RWPE2 (cell line): ENCODE measurements at regions not wholly inside any gene's neighbourhood (a gene's known extent, or its start where the extent isn't known, plus 50 kb on each side); places are given as distances from the start of the nearest gene placed in this dataset.

Experiments used
- ATAC-seq: fragments of 200-7000 bp; cut with Tn5 transposase; 3 replicates; pipeline ENCODE4 v1.9.1; 2021; ENCODE audit warnings: low read depth
- DNase-seq: peaks from one replicate; pipeline ENCODE4 v3.0.0-alpha.2; 2020; ENCODE audit warnings: low spot score
- H3K27ac ChIP-seq: fragments of 450-650 bp; 2 replicates; pipeline ENCODE4 v1.5.1; 2017; ENCODE audit warnings: mild to moderate bottlenecking; ENCODE audit not compliant: poor library complexity, severe bottlenecking
- H3K27me3 ChIP-seq: fragments of 250-450 bp; sonication (Bioruptor Pico); 2 replicates; pipeline ENCODE4 v1.5.1; 2021; ENCODE audit warnings: mild to moderate bottlenecking, moderate library complexity; ENCODE audit not compliant: insufficient read depth, poor library complexity, severe bottlenecking
- H3K36me3 ChIP-seq: fragments of 250-450 bp; sonication (Bioruptor Pico); 2 replicates; pipeline ENCODE4 v1.5.1; 2020; ENCODE audit warnings: low read depth, mild to moderate bottlenecking, moderate library complexity
- H3K4me1 ChIP-seq: fragments of 250-450 bp; sonication (Bioruptor Pico); 2 replicates; pipeline ENCODE4 v1.5.1; 2021; ENCODE audit warnings: mild to moderate bottlenecking, moderate library complexity; ENCODE audit not compliant: insufficient read depth, poor library complexity, severe bottlenecking
- H3K4me3 ChIP-seq: fragments of 250-450 bp; sonication (Bioruptor Pico); 2 replicates; pipeline ENCODE4 v1.5.1; 2021; ENCODE audit warnings: mild to moderate bottlenecking, moderate library complexity; ENCODE audit not compliant: severe bottlenecking
- H3K9me3 ChIP-seq: fragments of 250-450 bp; sonication (Bioruptor Pico); 2 replicates; pipeline ENCODE4 v1.5.1; 2021; ENCODE audit warnings: mild to moderate bottlenecking, moderate library complexity; ENCODE audit not compliant: severe bottlenecking
- CTCF ChIP-seq: fragments of 450-650 bp; IDR thresholded peaks from one replicate; pipeline ENCODE4 v1.5.1; 2017; ENCODE audit warnings: mild to moderate bottlenecking, moderate library complexity; ENCODE audit not compliant: poor library complexity, severe bottlenecking

- no peak overlapping the region for H3K4me3 ChIP-seq
- H3K9me3 ChIP-seq = no peaks in the 10 kb centered on the region
- H3K36me3 ChIP-seq = no peaks in the 10 kb centered on the region
- DNase-seq (no peak), ATAC-seq (no peak)
- H3K27ac ChIP-seq = no peak overlapping the region
- no peaks in the 10 kb centered on the region for H3K4me1 ChIP-seq
- TF ChIP-seq CTCF = no peak
- no peaks in the 10 kb centered on the region for H3K27me3 ChIP-seq
Measured at GRCh38 chr4:173829565-173829964, 299.5 kb upstream of the HAND2 start.

DNA sequence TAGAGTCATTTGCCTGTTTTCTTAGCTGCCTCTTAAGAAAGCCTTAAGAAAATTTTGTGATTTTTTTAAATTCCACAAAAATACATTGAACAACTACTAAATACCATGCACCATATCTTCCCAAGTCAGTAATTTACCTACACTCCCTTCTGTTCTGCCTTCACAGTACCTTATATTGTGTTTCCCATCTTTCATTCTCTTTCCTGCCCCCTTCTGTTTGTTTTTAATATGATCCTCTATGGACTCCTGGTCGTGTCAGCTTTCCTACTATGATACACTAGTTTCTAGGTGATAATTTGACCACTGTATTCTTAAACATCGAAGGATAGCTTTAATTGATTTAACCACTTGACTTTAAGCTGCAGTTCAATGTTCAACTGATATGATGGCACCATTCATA, 297.7 kb upstream of the HAND2 start:
- DNase-seq (no peak), ATAC-seq (no peak)
- Histone ChIP-seq H3K27ac (no peak overlapping the region), H3K4me3 (no peak overlapping the region), H3K9me3 (no peaks in the 10 kb centered on the region), H3K4me1 (no peaks in the 10 kb centered on the region), H3K36me3 (no peaks in the 10 kb centered on the region), H3K27me3 (no peaks in the 10 kb centered on the region)
- no peak for TF ChIP-seq CTCF

DNA sequence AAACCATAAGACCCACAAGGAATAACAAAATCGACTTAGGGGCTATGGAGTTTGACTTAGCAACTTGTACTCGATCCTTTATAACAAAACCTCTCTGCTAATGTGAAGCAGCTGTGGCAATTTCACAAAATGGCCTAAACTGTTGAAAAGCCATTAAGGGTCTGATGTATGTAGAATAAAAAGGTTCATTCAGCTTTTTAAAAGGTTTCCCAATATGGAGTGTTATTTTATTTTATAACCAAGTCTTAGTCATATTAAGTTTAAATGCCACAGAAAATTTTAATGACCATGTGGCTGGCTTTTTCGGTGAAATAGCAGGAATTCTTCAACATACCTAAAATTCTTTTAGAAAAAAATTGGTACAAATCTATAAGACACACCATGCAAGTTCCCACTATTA, 291.8 kb upstream of the HAND2 start:
- TF ChIP-seq CTCF = no peak
- Histone ChIP-seq H3K36me3 (no peaks in the 10 kb centered on the region), H3K4me1 (no peaks in the 10 kb centered on the region), H3K4me3 (no peak overlapping the region), H3K27me3 (peaks cover 3% of the 10 kb centered on the region), H3K9me3 (no peaks in the 10 kb centered on the region), H3K27ac (no peak overlapping the region)
- ATAC-seq = no peak
- no peak for DNase-seq

GRCh38 chr4:173821036-173821435, 291.0 kb upstream of the HAND2 start:
- Histone ChIP-seq H3K27ac (no peak overlapping the region), H3K36me3 (no peaks in the 10 kb centered on the region), H3K9me3 (no peaks in the 10 kb centered on the region), H3K27me3 (peaks cover 3% of the 10 kb centered on the region), H3K4me1 (no peaks in the 10 kb centered on the region), H3K4me3 (no peak overlapping the region)
- DNase-seq (no peak), ATAC-seq (no peak)
- TF ChIP-seq CTCF = no peak

DNA sequence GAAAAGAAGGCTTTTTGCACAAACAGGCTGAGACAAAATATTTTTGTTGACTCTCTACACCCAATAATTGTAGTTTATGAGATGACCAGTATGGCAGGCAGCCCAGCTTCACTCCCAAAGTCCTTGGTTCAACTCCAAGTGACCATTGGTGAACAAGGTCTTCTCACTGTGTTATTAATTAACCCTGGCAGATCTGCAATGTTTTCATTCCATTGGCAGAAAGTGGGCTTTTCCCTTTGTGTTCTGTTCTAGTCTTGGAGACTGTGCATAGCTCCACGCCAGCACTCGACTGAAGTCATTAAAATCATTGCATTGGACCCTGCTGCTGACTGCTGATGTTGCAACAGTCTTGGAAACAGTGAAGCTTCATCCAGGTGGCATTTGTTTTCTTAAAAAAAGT, 277.3 kb upstream of the HAND2 start:
- Histone ChIP-seq H3K27me3 (peaks cover 6% of the 10 kb centered on the region), H3K4me3 (no peak overlapping the region), H3K27ac (no peak overlapping the region), H3K9me3 (no peaks in the 10 kb centered on the region), H3K4me1 (no peaks in the 10 kb centered on the region), H3K36me3 (no peaks in the 10 kb centered on the region)
- DNase-seq (no peak), ATAC-seq (no peak)
- TF ChIP-seq CTCF = no peak
